Loucy (cell line): ENCODE measurements at regions not wholly inside any gene's neighbourhood (a gene's known extent, or its start where the extent isn't known, plus 50 kb on each side); places are given as distances from the start of the nearest gene placed in this dataset.

Source experiments
- H2AFZ ChIP-seq: fragments of 200-600 bp; sonication (generic); 2 replicates; pipeline ENCODE4 v1.6.0; 2016; ENCODE audit warnings: antibody characterized with exemption, mild to moderate bottlenecking, low read length, moderate library complexity
- H3F3A ChIP-seq: fragments of 200-600 bp; 2 replicates; pipeline ENCODE4 v1.6.0; 2016; ENCODE audit warnings: antibody characterized with exemption, low read depth, mild to moderate bottlenecking
- H3K27me3 ChIP-seq: fragments of 200-600 bp; sonication (generic); 2 replicates; pipeline ENCODE4 v1.6.1; 2014; ENCODE audit warnings: low read length, mild to moderate bottlenecking; ENCODE audit not compliant: insufficient read depth, poor library complexity, severe bottlenecking
- H3K36me3 ChIP-seq: fragments of 200-600 bp; sonication (generic); 2 replicates; pipeline ENCODE4 v1.6.1; 2016; ENCODE audit warnings: low read length; ENCODE audit not compliant: insufficient read depth
- H3K4me1 ChIP-seq: fragments of 200-600 bp; sonication (generic); 2 replicates; pipeline ENCODE4 v1.5.1; 2014; ENCODE audit warnings: low read length, mild to moderate bottlenecking; ENCODE audit not compliant: insufficient read depth, poor library complexity, severe bottlenecking
- H3K4me2 ChIP-seq: fragments of 200-600 bp; sonication (generic); 2 replicates; pipeline ENCODE4 v1.6.0; 2014; ENCODE audit warnings: antibody characterized with exemption, low read length, low read depth, mild to moderate bottlenecking; ENCODE audit not compliant: poor library complexity, severe bottlenecking
- H3K4me3 ChIP-seq: fragments of 200-600 bp; sonication (generic); 2 replicates; pipeline ENCODE4 v1.5.1; 2014; ENCODE audit warnings: low read length, mild to moderate bottlenecking, mixed read lengths; ENCODE audit not compliant: poor library complexity, severe bottlenecking
- H3K79me2 ChIP-seq: fragments of 200-600 bp; sonication (generic); 2 replicates; pipeline ENCODE4 v1.6.1; 2014; ENCODE audit warnings: low read length; ENCODE audit not compliant: insufficient read depth
- H3K9ac ChIP-seq: fragments of 200-600 bp; sonication (generic); 2 replicates; pipeline ENCODE4 v1.6.0; 2014; ENCODE audit warnings: mild to moderate bottlenecking, low read depth, low read length, moderate library complexity; ENCODE audit not compliant: poor library complexity, severe bottlenecking
- H3K9me2 ChIP-seq: fragments of 200-600 bp; sonication (generic); replicated peaks from 2 replicates; pipeline ENCODE4 v1.6.1; 2016; ENCODE audit warnings: low read depth, low read length, mixed read lengths
- H3K9me3 ChIP-seq: fragments of 200-600 bp; sonication (generic); 2 replicates; pipeline ENCODE4 v1.6.1; 2014; ENCODE audit warnings: mild to moderate bottlenecking, antibody characterized with exemption, low read length, low read depth; ENCODE audit not compliant: insufficient read depth
- H4K20me1 ChIP-seq: fragments of 200-600 bp; sonication (generic); 2 replicates; pipeline ENCODE4 v1.6.0; 2014; ENCODE audit warnings: antibody characterized with exemption, low read length, mild to moderate bottlenecking; ENCODE audit not compliant: insufficient read depth, poor library complexity, severe bottlenecking
- CTCF ChIP-seq: fragments of 200-600 bp; sonication (generic); conservative IDR thresholded peaks from 2 replicates; pipeline ENCODE4 v1.5.1; 2014; ENCODE audit warnings: mild to moderate bottlenecking, antibody characterized with exemption, low read length
- EZH2phosphoT487 ChIP-seq: fragments of 200-600 bp; IDR thresholded peaks from 2 replicates; pipeline ENCODE4 v1.6.1; 2018; ENCODE audit warnings: antibody characterized with exemption, mild to moderate bottlenecking, moderate library complexity, borderline replicate concordance

- Histone ChIP-seq H3F3A (no peaks in the 10 kb centered on the region), H4K20me1 (no peaks in the 10 kb centered on the region), H3K4me1 (no peaks in the 10 kb centered on the region), H3K9me2 (no peaks in the 10 kb centered on the region), H3K9ac (no peak overlapping the region), H3K27me3 (no peaks in the 10 kb centered on the region), H3K9me3 (no peaks in the 10 kb centered on the region), H3K79me2 (no peaks in the 10 kb centered on the region), H2AFZ (no peak overlapping the region), H3K4me2 (no peak overlapping the region), H3K4me3 (no peak overlapping the region), H3K36me3 (no peaks in the 10 kb centered on the region)
- no peak for TF ChIP-seq EZH2phosphoT487
- TF ChIP-seq CTCF: no peak
These were observed 1005.0 kb downstream of the TMTC2 start for GRCh38 chr12:83691730-83692129.

GRCh38 chr12:83690465-83690864 lies 1003.8 kb downstream of the TMTC2 start:
- H3K4me2 ChIP-seq: no peak overlapping the region
- H4K20me1 ChIP-seq: no peaks in the 10 kb centered on the region
- TF ChIP-seq CTCF: no peak
- no peak for TF ChIP-seq EZH2phosphoT487
- H2AFZ ChIP-seq: no peak overlapping the region
- H3K4me3 ChIP-seq: no peak overlapping the region
- H3K9ac ChIP-seq: no peak overlapping the region
- no peaks in the 10 kb centered on the region for H3F3A ChIP-seq
- no peaks in the 10 kb centered on the region for H3K9me3 ChIP-seq
- no peaks in the 10 kb centered on the region for H3K36me3 ChIP-seq
- no peaks in the 10 kb centered on the region for H3K9me2 ChIP-seq
- no peaks in the 10 kb centered on the region for H3K79me2 ChIP-seq
- no peaks in the 10 kb centered on the region for H3K27me3 ChIP-seq
- no peaks in the 10 kb centered on the region for H3K4me1 ChIP-seq

GRCh38 chr12:83689333-83689732 lies 1002.6 kb downstream of the TMTC2 start:
- no peaks in the 10 kb centered on the region for H3K36me3 ChIP-seq
- H3K9me2 ChIP-seq: no peaks in the 10 kb centered on the region
- H3K4me3 ChIP-seq: no peak overlapping the region
- H3K9ac ChIP-seq: no peak overlapping the region
- no peaks in the 10 kb centered on the region for H4K20me1 ChIP-seq
- TF ChIP-seq EZH2phosphoT487: no peak
- no peak for TF ChIP-seq CTCF
- no peaks in the 10 kb centered on the region for H3F3A ChIP-seq
- H3K9me3 ChIP-seq: no peaks in the 10 kb centered on the region
- no peaks in the 10 kb centered on the region for H3K79me2 ChIP-seq
- H3K27me3 ChIP-seq: no peaks in the 10 kb centered on the region
- H3K4me2 ChIP-seq: no peak overlapping the region
- H3K4me1 ChIP-seq: no peaks in the 10 kb centered on the region
- H2AFZ ChIP-seq: no peak overlapping the region
